ENCODE measurements at regions not wholly inside any gene's neighbourhood (a gene's known extent, or its start where the extent isn't known, plus 50 kb on each side); places are given as distances from the start of the nearest gene placed in this dataset.

DNA sequence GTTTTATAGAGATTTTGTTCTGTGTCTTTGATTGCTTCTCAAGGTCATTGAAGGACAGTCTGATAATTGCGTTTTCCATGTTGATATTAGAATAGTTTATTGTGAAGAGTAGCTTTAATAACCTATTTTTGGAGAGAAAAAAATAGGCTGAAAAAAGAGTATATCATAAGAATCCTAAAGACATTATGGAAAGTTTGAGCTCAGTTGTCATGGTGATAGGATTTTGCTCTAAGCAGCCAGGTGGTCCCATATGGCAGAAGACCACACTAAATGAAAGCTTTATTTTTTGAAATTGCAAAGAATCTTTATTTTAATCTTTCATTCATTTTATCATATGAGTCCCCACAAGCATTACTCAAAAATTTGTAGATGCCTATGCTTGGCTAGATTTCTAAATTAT lies 358.9 kb upstream of the NAV3 start:
- DNase-seq (no peak), ATAC-seq (no peak)
- Histone ChIP-seq H3K36me3 (ENCODE audit: low read depth) (no peaks in the 10 kb centered on the region), H3K4me3 (no peak overlapping the region), H3K9me3 (no peaks in the 10 kb centered on the region), H3K4me1 (ENCODE audit: low read depth) (no peaks in the 10 kb centered on the region)
- intact Hi-C loops (cut with DNase I, micrococcal nuclease), result no loop called here
- TF ChIP-seq, protein P1, sequence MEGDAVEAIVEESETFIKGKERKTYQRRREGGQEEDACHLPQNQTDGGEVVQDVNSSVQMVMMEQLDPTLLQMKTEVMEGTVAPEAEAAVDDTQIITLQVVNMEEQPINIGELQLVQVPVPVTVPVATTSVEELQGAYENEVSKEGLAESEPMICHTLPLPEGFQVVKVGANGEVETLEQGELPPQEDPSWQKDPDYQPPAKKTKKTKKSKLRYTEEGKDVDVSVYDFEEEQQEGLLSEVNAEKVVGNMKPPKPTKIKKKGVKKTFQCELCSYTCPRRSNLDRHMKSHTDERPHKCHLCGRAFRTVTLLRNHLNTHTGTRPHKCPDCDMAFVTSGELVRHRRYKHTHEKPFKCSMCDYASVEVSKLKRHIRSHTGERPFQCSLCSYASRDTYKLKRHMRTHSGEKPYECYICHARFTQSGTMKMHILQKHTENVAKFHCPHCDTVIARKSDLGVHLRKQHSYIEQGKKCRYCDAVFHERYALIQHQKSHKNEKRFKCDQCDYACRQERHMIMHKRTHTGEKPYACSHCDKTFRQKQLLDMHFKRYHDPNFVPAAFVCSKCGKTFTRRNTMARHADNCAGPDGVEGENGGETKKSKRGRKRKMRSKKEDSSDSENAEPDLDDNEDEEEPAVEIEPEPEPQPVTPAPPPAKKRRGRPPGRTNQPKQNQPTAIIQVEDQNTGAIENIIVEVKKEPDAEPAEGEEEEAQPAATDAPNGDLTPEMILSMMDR (IDR thresholded peaks at IDR 0.05), result no peak

DNA sequence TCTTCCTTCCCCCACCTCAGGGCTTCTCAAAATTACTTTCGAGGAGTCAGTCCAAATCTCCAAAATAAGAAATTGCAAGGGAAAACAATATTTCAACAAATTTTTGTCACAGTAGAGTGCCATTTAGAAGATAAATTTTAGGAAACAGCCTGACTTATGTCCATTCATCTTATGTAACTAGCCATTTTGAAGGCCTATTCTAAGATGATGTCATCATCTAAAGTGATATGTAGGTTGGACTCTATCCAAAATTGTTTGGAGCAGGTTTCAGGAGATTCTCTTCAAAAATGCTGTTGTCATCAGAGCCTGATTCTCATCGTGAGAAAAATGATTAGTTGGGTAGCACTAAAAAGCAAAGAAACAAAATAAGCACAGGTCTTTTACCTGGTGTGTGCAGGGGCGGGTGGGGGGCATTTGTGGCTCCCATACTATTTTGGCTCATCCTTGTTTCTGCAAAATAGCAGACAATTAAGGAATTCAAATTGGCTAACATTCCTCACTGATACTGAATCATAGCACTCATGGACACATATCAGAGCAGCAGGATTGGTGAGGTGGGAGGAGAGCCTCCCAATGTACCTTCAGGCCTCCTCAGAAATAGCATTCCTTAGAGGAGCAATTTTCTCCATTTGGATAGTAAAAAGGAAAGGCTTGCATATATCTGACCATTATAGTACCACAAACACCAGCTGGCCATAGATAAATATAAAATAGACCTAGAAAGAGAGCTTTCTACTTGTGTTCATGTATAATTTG lies 360.9 kb upstream of the NAV3 start:
- Histone ChIP-seq H3K9me3 (no peaks in the 10 kb centered on the region), H3K4me1 (ENCODE audit: low read depth) (no peaks in the 10 kb centered on the region), H3K4me3 (no peak overlapping the region), H3K36me3 (ENCODE audit: low read depth) (no peaks in the 10 kb centered on the region)
- intact Hi-C loops (cut with DNase I, micrococcal nuclease), result no loop called here
- TF ChIP-seq, protein P1 (IDR thresholded peaks at IDR 0.05), result no peak
- ATAC-seq, result no peak
- DNase-seq, result no peak

DNA sequence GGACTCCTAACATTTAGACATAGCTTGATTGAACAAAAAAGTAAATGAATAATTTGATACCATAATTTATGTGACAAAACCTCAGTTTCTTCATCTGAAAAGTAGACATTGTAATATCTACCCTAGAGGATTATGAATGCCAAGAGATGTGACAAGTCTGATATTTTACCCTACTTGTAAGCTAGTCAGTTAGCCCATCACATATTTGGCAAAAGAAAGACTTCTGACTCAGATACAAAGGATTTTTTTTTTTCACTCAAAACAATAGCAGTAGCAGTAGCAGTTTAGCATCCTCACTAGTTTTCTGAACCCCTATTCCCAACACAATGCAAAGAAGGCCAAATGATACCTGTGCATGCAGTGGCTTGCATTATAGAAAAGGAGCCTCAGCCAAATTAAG lies 377.3 kb upstream of the E2F7 start:
- Histone ChIP-seq H3K4me3 (no peak overlapping the region), H3K9me3 (no peaks in the 10 kb centered on the region), H3K36me3 (ENCODE audit: low read depth) (no peaks in the 10 kb centered on the region), H3K4me1 (ENCODE audit: low read depth) (no peaks in the 10 kb centered on the region)
- no peak for DNase-seq
- TF ChIP-seq, protein P1 (IDR thresholded peaks at IDR 0.05), result no peak
- intact Hi-C loops (cut with DNase I, micrococcal nuclease), result no loop called here
- ATAC-seq, result no peak

DNA sequence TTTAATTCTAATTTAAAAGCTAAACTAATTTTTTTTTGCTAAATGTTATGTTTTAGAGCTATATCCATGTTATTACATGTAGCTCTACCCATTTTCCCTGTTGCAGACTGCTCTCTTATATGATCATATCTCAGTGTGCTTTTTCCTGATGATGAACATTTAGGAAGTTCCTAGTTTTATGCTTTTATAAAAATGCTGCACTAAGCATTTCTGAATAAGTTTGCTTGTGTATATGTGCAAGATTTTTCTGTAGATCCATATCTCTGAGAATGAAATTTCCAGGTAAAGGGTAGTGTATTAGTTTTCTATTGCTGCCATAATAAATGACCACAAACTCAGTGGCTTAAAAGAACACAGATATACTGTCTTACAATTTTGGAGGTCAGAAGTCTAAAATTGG lies 374.4 kb upstream of the E2F7 start:
- no peaks in the 10 kb centered on the region for H3K9me3 ChIP-seq
- no peak overlapping the region for H3K4me3 ChIP-seq
- DNase-seq (no peak), ATAC-seq (no peak)
- intact Hi-C loops (cut with DNase I, micrococcal nuclease), result no loop called here
- no peaks in the 10 kb centered on the region for H3K4me1 ChIP-seq (ENCODE audit: low read depth)
- no peaks in the 10 kb centered on the region for H3K36me3 ChIP-seq (ENCODE audit: low read depth)
- TF ChIP-seq, protein P1 (IDR thresholded peaks at IDR 0.05), result no peak

DNA sequence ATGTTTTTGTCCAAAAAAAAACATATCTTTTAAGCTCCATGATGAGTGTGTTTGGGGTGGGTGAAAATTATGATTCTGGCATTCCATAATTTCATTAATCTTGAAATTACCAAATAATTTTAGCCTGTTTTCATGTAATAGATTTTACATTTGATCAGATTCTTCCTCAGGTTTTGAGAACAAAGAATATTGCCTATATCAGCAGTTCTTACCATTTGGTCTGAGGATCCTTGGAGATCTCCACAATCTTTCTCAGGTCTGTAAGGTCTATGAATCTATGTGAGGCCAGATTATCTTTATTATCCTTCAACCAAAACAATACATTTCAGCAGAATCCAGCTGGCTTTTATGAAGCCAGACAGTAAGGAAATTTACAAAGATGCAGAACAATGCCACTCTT lies 373.3 kb upstream of the E2F7 start:
- Histone ChIP-seq H3K36me3 (ENCODE audit: low read depth) (no peaks in the 10 kb centered on the region), H3K4me1 (ENCODE audit: low read depth) (no peaks in the 10 kb centered on the region), H3K9me3 (no peaks in the 10 kb centered on the region), H3K4me3 (no peak overlapping the region)
- intact Hi-C loops (cut with DNase I, micrococcal nuclease), result no loop called here
- no peak for DNase-seq
- ATAC-seq, result no peak
- TF ChIP-seq, protein P1 (IDR thresholded peaks at IDR 0.05), result no peak

DNA sequence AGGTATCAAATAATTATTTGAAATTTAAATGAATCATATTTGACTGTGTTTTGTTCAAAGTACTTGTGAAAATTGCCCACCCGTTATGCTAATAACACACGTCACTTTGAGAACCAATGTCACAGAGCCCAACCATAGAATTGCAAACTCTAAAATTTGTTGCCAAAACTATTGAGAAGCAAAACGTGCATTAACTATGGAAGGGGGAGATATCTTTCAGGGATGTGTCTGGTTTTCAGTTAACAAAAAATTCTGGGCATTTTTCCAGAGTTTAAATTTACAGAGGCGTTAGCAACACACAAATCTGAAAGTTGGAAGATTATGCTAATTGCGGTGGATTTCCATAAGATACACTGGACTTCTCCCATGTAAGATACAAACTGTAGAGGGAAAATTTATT lies 371.8 kb upstream of the E2F7 start:
- TF ChIP-seq, protein P1 (IDR thresholded peaks at IDR 0.05), result no peak

More for the DNA sequence above, 371.8 kb upstream of the E2F7 start:
- no peaks in the 10 kb centered on the region for H3K36me3 ChIP-seq (ENCODE audit: low read depth)
- no peak overlapping the region for H3K4me3 ChIP-seq
- H3K4me1 ChIP-seq (ENCODE audit: low read depth), result no peaks in the 10 kb centered on the region
- intact Hi-C loops (cut with DNase I, micrococcal nuclease), result no loop called here
- no peak for ATAC-seq
- no peak for DNase-seq
- H3K9me3 ChIP-seq, result no peaks in the 10 kb centered on the region

All from mucosa of descending colon (tissue), 3 donors.